Dedifferentiated amniotic fluid mesenchymal stem cell (primary cell): ENCODE measurements at regions not wholly inside any gene's neighbourhood (a gene's known extent, or its start where the extent isn't known, plus 50 kb on each side); places are given as distances from the start of the nearest gene placed in this dataset.
A peak's percentile ranks its signal among the peaks of the same experiment; 100 is the strongest.

ENCODE experiments used
- DNase-seq: peaks from one replicate; pipeline ENCODE4 v3.0.0-alpha.2; 2016; ENCODE audit errors: extremely low spot score

DNA sequence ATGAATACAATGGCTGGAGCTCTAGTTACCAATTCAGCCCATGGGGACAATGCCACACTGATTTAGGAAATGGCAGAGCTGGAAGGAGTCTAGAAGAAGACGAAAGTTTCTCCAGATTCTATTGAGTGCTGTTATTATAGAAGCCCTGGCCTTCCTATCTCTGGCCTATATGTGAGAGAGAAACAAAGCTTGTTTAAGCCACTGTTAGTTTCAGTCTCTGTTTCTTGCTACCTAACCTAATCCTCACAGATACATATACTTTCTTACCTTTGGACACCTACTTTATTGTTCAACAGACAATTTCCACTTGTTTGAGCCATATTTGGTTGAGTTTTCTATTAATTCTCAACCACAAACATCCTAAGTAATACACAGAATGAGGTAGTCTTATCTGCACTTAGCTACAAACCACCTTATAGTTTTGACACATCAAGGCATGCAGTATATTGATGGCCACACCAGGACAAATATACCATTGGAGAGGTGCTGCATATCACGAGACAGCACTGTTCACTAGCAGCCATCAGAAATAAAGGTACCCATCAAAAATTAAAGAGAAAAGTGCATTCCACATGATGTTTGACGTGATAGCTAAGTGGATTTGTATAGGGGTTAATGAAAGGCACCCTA is 190.2 kb downstream of the SMIM20 start:
- DNase-seq, result no peak

DNA sequence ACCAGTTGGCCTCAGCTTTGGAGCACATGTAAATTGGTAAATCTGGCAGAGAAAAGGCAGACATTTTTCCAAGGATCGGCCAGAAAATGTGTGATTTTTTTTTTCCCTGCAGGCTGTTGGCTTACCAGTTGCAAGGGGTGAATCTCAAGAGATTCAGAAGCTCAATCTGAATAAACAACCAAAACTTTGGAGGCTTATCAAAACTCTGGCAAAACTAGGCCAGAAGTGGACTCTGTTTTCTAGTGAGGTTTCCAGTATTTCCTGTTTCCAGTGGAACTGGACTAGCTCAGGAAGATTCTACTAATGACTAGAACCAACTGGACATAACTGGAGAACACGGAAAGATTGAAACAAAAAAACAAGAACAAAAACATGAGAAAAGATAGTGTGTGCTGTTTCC is 191.3 kb downstream of the SMIM20 start:
- no peak for DNase-seq

DNA sequence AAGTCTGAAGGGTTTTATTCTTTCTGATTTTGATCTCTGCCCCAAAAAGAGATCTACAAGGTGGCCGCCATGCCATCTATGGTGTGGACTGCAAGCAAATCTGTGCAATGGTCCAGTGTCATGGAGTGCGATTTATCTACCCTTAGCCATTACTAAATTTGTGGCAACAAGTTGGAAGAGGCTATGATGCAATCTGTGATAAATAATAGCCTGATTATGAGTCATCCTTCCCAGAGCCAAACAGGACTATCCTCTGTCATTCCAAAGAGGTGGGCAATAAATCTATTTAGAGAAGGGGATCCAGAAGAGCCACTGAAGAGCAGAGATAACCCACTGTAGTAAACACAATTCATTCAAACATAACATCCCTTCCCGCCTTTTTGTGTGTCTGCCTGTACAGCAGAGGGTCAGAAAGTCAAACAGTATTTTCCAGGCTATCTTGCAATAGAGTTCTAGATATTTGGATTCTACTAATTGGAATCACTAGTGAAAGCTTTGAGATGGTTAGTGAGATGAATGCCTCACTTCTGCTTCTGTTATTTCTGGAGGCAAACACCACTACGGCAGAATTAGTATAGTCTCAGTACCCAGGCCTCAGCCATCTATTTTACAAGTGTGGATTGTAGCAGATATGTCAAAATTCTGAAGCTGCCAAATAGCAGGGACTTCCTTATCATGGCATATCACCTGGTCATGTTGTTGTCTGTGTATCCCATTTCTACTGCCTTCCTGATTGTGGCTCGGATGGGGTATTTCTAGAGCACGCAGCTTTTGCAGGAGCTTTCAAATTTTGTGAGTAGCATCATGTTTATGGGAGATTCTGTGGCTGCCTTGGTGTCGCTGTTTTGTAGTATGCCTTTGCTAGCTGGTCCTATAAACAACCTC is 192.0 kb downstream of the SMIM20 start:
- peak; percentile 27 for DNase-seq

DNA sequence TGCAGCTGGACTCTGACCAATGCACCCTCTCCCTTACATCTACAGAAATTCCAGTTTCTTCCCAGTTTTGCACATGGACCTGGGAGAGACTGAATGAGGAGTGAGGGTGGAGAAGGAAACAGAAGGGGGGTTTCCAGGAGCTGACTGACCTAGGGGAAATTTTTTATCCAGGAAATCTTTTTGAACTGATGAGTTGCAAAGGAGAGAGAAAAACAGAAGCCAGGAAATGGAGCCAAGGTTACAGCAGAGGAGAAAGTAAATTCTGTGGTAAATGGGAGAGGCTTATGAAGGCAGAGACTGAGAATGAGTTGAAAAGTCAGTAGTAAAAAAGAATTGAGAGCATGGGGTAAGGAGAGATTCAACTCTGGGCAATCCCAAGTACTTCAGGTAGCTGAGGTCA is 192.8 kb downstream of the SMIM20 start:
- no peak for DNase-seq

DNA sequence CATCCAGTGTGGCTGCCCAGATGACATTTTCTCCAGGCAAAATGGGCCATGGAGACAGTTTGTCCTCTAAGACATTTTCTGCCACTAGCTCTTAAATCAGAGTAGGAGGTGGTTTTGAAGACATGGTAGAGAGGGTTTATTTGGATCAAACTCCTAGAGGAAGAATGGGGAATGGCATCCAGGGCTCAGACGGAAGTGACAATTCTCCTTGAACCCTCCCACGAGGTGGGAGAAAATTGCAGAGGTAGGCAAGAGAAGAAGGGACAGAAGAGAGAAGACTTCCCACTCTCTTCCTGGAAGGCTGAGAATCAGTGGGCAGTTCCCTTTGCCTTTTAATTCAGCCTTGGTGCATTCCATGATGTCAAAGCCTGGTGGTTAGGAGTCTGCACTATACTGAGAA is 194.0 kb downstream of the SMIM20 start:
- DNase-seq, result no peak

DNA sequence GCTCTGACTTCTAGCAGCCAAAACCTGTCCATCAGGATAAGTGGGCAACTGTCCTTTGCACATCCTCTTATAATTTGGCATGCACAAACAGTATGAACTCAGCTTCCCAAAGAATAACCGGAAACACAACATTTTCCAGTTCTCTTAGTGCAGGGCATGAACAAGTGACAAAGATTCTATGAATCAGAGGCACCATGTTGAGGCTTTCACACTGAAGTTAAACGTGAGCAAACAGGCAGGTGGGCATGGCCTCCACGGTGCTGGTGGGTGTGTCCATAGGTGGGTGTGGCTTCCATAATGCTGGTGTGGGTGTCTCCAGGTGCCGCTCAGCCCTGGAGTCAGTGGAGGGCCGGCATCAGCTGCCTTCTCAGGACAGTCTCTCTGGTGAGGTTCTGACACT is 196.5 kb downstream of the SMIM20 start:
- DNase-seq, result no peak

DNA sequence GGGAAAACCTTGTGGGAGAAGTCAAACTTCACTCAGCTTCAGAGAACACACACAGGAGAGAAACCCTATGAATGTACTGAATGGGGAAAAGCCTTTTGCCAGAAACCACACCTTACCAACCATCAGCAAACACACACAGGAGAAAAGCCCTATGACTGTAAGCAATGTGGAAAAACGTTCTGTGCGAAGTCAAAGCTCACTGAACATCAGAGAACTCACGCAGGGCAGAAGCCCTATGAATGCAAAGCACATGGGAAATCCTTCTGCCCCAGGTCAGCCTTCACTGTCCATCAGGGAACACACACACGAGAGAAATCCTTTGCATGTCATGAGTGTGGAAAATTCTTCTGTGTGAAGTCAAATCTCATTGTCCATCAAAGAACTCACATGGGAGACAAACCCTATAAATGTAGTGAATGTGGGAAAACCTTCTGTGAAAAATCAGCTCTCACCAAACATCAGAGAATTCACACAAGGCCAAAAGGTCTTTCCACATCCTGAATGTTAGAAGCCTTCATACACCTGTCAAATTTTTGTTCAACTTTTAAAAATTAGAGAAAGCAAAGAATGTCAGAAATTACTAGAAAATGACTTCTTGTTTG is 199.4 kb downstream of the SMIM20 start:
- DNase-seq, result no peak

DNA sequence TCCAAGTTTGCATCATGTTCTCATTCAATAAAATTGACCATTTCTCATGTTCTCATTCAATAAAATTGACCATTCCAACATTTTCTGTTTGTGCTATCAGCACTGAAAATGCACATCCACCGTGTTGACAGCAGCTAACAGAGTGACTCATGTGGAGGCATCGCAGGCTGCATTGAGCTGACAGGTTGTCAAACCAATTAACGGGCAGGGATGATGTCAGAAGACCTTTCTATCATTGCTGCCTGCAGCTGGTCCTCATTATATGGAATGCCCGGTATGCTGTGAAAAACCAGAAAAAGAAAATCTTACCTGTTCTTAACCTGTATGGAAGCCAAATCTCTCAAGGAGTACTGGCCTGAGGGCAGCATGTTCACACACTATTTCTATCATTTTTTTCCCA is 202.0 kb downstream of the SMIM20 start:
- no peak for DNase-seq

DNA sequence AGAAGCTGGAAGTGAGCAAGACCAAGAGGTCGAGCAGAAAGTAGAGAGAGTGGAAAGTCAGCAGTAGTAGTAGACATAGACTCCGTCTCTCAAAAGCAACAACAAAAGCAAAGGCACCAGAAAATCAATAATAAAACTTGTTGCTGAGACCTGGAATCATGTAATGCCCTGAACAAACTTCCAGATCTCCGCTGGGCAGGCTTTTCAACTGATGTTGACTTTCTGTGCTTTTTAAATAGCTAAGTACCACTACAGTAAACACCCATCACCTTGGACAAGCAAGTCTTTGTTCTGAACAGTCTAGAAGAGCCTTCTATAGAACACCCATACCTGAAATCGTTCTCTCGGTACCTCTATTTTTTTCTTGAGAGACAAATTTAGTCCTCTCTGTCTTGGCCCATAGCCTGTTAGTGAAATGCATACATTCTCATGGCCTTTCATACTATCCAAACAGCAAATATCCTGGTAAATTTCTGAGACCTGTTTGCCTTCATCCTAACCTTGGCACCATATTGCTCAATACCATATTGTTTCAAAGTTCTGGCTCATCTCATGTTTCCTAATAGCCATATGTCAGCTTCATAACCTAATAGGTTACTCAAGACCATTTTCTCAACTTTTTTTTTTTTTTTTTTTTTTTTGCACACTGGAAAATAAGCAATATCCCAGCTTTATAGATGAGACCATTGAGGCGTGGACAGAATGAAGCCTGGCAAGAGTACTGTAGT is 200.6 kb upstream of the RBPJ start:
- DNase-seq, result no peak

DNA sequence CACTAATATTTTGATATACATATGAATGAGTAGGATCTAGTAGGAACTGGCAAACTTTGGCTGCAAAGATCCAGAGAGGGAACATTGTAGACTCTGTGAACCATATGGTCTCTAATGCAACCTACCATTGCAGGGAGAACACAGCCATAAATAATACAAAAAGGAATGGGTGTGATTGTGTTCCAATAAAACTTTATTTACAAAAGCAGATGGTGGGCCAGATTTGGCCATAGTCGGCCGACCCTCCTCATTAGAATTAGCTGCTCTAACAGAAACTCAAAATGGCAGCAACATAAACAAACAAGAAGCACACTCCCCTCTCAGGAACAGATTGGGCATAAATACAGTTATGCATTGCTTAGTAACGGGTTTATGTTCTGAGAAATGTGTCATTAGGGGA is 198.1 kb upstream of the RBPJ start:
- no peak for DNase-seq

DNA sequence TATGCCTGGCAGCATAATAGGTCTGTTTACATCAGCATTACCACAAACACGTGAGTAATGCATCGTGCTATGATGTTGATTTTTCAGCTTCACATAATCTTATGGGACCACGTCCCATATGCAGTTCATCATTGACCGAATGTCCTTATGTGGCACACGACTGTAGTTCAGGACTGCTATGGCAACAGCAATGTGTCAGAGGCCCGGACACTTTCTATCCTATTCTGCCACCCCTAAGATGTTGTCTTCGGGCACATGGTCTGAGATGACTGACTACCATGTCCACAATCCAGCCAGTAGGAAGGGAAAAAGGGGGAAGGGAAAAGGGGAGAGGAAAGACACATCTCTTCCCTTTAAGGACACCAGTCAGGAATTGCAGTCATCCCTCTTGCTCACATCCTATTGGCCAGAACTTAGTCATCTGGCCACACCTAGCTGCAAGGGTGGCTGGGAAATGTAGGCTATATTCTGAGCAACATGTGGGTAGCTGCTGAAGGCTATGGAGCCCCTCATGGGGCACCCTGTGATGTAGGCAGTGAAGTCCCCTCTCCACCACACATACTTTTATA is 196.0 kb upstream of the RBPJ start:
- peak; percentile 25 for DNase-seq

DNA sequence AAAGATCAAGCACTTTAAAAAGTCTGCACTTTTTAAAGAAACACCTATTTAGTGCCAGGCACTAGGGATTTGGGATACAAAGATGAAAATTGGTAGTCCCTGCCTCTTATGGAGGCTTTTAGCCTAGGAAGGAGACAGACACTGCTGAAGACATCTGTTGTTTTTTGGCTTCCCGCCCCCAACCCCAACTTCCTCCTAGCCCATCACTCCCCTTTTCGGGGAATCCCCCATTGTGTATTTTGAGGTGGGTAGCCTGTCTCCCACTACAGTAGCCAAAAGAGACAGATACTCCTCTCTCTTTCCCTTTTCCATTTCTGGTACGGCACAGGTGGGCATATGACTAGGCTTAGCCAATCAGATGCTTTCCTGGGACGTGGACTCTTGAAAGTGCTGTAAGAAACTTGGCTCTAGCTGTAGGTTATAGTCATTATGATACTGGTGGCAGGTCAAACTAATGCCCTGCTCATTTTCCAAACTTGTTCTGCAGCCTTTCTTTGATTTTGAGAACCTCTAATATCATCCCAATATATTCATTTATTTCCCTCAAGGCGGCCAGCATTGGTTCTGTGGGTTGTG is 194.6 kb upstream of the RBPJ start:
- no peak for DNase-seq

DNA sequence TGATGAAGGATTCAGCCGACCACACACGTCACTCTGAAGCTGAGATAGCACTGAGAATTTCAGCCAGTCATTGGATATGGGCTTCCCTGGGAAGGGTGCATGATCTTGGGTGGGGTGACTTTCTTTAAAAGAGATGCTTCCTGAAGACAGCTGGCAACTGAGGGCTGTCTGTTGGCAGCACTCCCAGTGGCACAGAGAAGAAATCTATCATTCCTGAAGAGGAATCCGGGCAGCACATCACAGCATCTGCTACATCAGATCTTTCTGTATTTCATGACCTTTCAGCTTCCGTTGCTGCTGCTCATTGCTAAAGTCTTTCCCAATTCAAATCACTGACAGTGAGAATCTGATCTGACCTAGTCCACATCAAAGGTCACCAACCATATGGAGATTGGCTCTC is 193.8 kb upstream of the RBPJ start:
- DNase-seq, result no peak

DNA sequence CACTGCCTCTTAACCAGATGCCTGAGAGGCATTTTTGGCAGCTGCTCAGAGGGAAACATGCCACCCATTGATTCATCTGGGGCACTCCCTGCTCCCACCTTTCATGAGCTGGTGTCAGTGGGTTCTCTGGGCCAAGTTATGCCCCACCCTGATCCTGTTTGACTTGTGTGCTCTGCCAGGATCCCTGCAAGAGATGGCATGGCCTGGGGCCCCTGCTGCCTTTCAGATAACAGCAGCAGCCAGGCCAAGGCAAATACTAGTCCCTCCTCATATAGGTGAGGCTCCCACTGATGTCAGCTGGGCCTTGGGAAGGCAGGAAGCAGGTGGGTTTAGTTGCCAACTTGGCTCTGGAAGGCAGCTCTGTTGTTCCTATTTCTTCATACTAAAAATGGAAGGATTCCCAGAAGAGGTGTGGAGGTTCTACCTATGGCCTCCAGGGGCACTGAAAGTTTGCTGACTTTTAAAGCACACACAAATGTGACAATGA is 192.9 kb upstream of the RBPJ start:
- no peak for DNase-seq

DNA sequence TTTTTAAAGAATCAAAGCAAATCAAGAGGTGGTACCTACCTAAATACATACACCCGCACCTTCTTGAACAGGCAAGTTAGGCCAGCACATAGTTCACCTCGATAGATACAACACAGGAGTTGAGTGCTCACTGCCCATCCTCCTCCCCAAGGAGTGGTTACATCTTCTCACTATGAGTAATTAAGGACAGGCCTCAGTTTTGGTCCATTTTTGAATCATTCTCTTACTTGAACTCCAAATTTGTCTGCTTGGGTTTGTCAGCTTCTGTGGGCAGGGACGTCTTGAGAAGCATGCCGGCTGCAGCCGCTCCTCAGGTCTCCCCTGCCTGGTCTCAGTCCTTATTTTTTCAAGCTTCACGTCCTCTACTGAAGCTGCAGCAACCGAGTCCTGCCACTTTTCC is 190.6 kb upstream of the RBPJ start:
- DNase-seq, result no peak

DNA sequence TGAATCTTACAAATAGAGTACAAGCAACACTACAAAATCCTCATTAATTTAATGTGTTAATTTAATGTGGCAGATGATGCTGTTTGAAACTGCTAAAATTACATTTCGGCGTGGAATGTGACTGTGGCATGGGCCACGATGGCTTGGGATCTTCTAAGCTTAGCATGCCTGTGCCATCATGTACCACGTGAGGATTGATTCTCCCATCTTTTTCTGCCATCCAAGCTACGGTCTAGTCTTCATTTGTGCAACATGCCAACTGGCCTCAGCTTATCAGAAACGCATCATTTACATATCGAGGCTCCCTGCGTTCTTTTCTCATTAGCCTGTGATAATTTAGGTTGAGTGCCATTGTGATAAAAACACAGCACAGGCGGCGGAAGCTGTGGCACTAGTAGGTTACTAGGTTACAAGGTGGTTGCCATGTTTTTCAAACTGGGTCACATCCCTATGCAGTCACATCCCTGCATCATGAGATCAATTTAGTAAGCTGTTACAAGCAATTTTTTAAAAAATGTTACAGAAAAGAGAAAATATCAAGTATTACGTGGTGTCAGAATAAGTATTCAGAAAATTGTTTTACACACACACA is 189.9 kb upstream of the RBPJ start:
- DNase-seq, result no peak

DNA sequence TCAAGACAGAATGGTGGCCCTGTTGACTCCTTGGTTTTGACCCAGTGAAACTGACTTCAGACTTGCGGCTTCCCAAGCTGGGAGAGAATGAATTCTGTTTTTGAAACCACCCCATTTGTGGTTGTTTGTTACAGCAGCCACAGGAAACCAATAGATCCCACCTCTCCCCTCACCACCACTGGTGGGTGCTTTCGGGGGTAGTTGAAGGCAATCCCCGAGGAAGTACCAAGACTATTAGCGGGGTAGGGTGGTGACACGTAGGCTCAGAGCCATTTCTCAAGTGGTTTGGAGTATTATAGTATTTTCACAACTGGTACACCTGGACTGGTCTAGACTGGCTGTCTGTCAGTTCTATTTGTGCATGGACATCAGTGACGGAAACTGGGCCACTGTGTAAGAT is 189.1 kb upstream of the RBPJ start:
- no peak for DNase-seq

DNA sequence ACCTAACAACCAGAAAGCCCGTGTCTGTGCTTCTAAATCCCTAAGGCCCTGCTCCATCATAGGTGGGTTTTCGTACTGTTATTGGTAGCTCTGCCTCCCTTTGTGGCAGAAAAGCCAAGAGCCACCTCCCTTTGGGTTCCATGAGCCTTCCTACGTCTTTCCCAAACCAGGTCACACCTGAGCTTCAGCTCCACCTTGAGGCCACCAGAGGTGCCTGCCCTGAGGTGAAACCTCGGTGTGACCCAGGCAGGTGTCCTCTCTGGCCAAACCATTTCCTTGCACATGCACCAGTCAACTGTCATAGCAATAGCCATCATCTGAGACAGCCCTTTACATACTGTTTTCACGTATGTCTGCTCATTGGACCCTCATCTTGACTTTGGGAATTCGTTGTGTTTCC is 188.0 kb upstream of the RBPJ start:
- no peak for DNase-seq

DNA sequence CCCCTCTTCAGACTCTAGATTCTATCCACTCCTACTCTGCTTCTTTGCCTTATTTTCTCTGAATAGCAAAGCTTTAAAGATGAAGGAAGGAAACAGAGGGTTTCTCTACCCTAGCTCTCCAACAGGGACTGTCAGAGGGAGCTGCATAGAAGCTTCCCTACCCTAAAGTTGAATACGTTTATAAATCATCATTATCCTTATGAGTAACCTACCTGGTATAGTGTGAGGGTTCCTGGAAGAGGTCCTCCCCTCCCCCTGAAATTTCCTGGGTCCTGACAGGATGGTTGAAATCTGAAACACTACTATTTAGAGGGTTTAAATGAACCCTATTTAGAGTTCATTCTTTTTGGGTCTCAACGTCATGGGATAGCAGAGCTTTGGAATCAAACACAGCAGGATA is 187.0 kb upstream of the RBPJ start:
- DNase-seq, result no peak

DNA sequence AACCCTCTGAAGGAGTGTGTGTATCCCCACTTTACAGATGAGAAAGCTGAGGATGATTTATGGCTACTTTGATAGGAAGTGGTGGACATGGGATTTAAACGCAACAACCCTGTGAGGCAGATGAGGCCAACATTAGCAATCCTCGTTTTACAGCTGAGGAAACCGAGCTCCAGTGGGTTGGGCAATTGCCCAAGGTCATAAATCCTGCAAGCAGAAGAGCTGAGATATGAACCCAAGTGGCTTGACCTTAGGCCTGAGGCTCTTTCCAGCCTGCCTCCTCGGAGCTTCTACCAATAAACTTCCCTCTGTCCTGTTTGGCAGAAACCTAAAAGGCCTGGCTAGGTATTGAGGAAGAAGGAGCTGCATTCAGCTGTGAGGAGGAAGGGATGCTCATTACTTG is 185.5 kb upstream of the RBPJ start:
- peak; percentile 12 for DNase-seq

DNA sequence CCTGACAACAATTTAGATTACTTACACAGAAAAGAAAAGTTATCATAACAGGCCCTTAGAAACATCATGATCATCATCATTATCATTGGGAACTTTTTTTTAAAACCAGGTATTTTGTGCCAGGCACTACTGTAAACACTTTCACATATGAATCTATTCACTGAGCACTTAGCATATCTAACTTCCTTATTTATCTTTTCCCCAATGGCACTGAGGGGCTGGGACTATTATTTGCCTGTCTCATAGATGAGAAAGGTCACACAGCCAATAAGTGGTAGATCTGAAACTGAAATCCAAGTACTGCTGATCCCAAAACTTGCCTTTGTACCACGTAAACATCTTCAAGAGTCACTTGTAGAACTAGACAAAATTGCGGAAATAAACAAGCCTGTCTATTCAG is 184.2 kb upstream of the RBPJ start:
- no peak for DNase-seq
